Urinary bladder (tissue), 3 donors: ENCODE measurements at regions not wholly inside any gene's neighbourhood (a gene's known extent, or its start where the extent isn't known, plus 50 kb on each side); places are given as distances from the start of the nearest gene placed in this dataset.

Experiments used
- DNase-seq: peaks from one replicate; pipeline ENCODE4 v3.0.0-alpha.2; 2015; ENCODE audit errors: extremely low spot score
- H3K27ac ChIP-seq: one replicate; pipeline ENCODE4 v1.5.1; 2013; ENCODE audit warnings: low read depth, mild to moderate bottlenecking, moderate library complexity
- H3K36me3 ChIP-seq: one replicate; pipeline ENCODE4 v1.6.1; 2013; ENCODE audit warnings: mild to moderate bottlenecking, moderate library complexity; ENCODE audit not compliant: insufficient read depth
- H3K4me1 ChIP-seq: one replicate; pipeline ENCODE4 v1.6.1; 2013; ENCODE audit warnings: mild to moderate bottlenecking, moderate library complexity; ENCODE audit not compliant: insufficient read depth
- H3K4me3 ChIP-seq: one replicate; pipeline ENCODE4 v1.5.1; 2013; ENCODE audit warnings: low read depth, low read length
- WGBS: extraction: QIAGEN DNeasy Blood & Tissue Kit; methylation state at CpG from one replicate; pipeline ENCODE4 v1.1.7; 2013; 5-methylcytosine and 5-hydroxymethylcytosine counted together
- donor health status: healthy with polysubstance abuse.
- donor health status: healthy.

DNA sequence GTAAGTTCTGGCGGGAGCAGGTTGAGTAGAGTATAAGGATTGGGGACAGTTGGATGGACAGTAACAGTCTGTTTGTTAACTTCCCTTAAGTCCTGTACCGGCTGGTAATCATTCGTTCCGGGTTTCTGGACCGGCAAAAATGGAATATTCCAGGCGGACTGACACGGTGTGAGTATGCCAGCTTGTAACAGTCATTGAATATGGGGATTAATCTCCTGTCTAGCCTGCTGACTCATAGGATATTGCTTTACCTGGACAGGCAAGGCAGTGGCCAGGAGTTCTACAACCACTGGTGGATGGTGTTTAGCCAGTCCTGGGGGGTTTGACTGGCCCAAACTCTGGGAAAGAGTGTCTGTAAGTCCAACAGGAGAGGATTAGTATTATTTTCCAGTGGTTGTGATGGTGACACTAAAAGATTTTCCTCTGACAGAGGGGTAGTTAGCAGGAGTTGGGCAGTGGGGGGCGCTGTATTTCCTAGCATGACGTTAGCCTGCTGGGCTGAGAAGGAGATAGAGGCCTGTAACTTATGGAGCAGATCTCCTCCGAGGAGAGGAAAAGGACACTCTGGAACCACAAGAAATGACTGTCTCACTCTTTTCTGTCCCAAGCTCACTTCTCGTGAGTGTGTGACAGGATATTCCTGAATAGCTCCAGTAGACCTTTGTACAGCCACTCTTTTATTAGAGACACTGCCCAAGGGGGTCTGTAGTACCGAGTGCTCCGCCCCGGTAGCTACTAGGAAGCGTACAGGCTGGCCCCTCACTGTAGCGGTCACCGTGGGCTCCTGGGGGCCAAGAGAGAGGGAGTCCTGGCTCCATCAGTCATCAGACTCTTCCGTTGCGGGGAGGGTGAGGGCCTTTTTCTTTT is 152.2 kb downstream of the TRIM27 start:
- H3K27ac ChIP-seq: no peak overlapping the region
- no peak for DNase-seq
- H3K4me3 ChIP-seq: no peak overlapping the region
- 17% methylated on average over 19 of the region's 19 CpGs for WGBS
- no peaks in the 10 kb centered on the region for H3K36me3 ChIP-seq
- no peaks in the 10 kb centered on the region for H3K4me1 ChIP-seq

- Histone ChIP-seq H3K27ac (no peak overlapping the region), H3K36me3 (no peaks in the 10 kb centered on the region), H3K4me3 (no peak overlapping the region), H3K4me1 (no peaks in the 10 kb centered on the region)
- 9% methylated on average over 32 of the region's 32 CpGs for WGBS
- DNase-seq: no peak
Observed at GRCh38 chr6:28772480-28773381, 151.1 kb downstream of the TRIM27 start.

DNA sequence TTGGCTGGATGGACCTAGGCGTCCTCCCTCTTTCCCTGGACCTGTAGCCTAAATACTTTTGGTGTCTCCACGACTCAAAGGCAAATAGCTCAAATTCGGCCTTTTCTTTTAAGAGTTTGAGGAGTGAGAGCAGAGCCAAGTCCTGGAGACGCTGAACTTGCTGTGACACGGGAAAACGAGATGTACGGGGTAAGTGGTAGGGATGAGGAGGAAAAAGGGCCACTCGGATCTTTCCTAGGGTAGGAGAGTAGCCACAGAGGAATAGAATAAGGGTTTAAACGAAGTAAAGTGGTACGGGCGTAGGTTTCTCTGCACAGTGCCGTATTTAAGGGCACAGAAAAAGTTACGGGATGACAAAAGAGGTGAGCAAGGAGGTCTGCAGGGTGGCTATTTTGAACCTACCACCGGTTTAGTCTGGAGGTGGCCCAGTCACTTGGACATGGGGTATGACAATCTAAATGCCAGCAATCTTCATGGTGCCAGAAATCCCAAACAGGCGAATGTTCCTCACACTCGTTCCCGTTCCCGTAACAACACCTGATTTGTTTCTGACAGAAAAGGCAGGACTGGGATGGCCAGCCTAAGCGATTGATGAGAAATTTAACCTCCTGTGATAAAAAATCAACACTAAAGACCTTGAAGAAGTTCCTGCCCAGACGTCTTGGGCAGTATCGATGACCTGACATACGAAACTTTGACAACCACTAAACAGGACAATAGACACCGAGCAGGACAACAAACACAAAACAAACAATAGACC is 149.3 kb downstream of the TRIM27 start:
- Histone ChIP-seq H3K4me1 (no peaks in the 10 kb centered on the region), H3K36me3 (no peaks in the 10 kb centered on the region), H3K27ac (no peak overlapping the region), H3K4me3 (no peak overlapping the region)
- 11% methylated on average over 23 of the region's 23 CpGs for WGBS
- no peak for DNase-seq

GRCh38 chr6:28775052-28775376 is 148.8 kb downstream of the TRIM27 start:
- no peaks in the 10 kb centered on the region for H3K4me1 ChIP-seq
- 6% methylated on average over 12 of the region's 12 CpGs for WGBS
- no peak overlapping the region for H3K4me3 ChIP-seq
- no peak overlapping the region for H3K27ac ChIP-seq
- no peaks in the 10 kb centered on the region for H3K36me3 ChIP-seq
- DNase-seq: no peak

DNA sequence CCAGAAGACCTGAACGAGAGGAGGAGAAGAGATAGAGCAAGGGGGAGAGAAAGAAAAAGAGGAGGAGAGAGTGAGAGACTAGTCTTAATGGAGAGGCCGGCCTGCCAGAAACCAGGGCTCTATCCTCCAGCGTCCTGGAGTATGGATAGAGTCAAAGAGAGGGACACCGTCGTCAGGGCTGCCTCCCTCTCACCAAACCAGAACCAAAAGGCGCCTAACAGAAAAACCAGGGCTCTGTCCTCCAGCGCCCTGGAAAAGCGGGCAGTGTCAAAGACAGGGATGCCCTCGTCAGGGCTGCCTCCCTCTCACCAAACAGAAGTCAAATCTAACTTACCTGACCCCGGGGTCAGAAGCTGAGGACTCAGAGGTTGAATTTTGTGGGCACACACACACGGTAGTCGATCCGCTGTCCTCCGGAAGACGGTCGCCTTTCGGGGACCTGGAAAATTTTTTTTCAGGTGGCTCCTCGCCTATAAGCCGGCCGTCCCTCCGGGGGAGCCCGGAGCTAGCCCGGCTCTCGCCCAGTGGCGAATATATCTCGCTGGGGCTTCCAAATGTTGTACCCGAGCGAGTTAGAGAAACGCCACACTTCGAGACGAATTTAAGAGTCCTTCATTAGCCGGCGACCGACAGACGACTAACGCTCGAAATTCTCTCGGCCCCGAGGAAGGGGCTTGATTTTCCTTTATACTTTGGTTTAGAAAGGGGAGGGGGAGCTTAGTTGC is 148.2 kb downstream of the TRIM27 start:
- WGBS: 3% methylated on average over 39 of the region's 39 CpGs
- Histone ChIP-seq H3K4me3 (no peak overlapping the region), H3K27ac (no peak overlapping the region), H3K36me3 (no peaks in the 10 kb centered on the region), H3K4me1 (no peaks in the 10 kb centered on the region)
- no peak for DNase-seq

DNA sequence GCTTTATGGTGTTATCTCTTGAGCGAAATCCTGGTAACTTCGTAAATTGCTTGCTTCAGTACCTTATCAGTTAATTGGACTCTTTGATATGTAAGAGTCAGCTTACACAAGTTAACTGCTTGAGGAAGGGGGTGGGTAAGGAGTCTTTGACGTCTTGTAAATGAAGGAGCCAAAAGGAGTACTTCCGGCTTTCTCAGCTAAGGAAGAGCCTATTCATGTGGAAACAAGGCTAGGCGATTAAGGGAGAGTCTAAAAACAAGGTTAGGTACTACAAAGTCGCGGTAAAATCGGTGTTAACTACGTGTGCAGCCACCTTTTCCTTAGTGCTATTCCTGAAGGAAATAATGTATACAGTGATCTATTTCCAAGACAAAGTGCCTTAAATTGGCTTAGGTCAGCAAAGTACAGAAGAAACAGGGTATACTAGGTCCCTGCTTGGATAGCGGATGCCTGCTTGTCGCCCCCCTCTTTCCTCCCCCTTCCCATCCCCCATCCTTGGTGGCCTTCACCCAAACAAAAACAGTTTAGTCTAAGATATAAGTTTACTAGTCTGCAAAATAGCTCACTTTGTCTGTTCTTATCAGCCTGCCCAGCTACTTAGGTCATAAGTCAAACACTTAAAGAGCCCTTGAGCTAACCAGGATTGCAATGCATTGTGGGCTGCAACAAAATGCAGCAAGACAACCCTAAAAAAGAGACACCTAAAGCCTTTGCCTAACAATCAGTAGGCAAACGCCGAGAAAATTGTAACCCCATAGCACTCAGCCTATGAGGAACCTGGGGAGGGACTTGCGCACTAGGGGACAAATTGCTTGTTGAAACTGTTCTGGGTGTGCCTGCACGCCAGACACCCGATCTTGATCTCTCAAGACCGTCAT is 147.3 kb downstream of the TRIM27 start:
- H3K4me3 ChIP-seq: no peak overlapping the region
- no peak for DNase-seq
- H3K36me3 ChIP-seq: no peaks in the 10 kb centered on the region
- H3K27ac ChIP-seq: no peak overlapping the region
- 3% methylated on average over 17 of the region's 17 CpGs for WGBS
- no peaks in the 10 kb centered on the region for H3K4me1 ChIP-seq

DNA sequence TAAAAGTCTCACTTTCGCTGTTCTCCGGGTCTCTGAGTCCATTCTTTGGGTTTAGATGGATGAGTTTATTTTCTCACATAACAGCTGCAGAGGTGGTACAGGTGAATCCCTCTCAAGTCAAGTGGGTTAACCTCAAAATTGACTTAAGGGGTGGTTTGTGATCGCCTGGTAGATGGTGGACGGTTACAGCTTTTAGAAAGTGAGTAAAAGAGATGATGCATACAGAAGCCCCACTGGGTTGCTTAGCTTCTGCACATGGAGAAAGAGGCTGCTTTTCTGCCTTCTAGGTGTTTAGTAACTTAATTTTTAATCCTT is 146.7 kb downstream of the TRIM27 start:
- WGBS: 6% methylated on average over 4 of the region's 4 CpGs
- H3K4me1 ChIP-seq: no peaks in the 10 kb centered on the region

GRCh38 chr6:28782113-28782673 is 141.6 kb downstream of the TRIM27 start:
- Histone ChIP-seq H3K4me1 (no peaks in the 10 kb centered on the region), H3K27ac (no peak overlapping the region), H3K36me3 (no peaks in the 10 kb centered on the region), H3K4me3 (no peak overlapping the region)
- 28% methylated on average over 5 of the region's 5 CpGs for WGBS
- no peak for DNase-seq

More for the DNA sequence above, 146.7 kb downstream of the TRIM27 start:
- Histone ChIP-seq H3K27ac (no peak overlapping the region), H3K36me3 (no peaks in the 10 kb centered on the region), H3K4me3 (no peak overlapping the region)
- DNase-seq: no peak

DNA sequence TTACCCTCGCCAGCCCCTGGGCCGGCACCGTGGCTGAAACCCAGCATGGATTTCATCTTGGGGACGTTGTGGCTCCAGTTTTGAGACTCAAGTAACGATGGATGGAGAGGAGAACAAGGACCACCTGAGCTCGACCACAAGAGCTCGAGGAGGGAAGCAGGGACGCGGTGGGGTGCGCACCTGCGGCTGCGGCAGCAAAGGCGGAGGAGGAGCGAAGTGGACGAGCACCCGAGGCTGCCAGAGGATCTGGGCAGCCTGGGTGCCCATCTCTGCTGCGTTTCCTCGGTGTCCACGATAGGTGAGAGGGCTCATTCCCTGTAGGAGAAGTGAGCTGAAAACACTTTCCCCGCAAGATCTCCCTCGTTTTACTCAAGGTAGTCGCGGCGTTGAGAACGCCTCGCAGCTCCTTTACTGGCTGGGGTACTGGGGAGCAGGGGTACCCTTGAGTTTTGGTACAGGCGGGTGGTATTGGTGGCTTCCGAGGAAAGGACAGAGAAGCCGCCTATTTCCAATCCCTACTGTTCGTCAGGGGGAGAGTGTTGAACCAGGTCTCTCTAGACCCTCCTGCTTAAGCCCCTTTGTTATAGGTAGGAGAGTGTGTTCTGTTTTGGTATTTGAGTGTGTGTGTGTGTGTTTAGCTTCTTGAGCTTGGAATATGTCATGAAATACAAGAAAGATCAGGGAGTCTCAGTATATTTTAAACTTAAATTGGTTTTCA is 137.7 kb downstream of the TRIM27 start:
- no peak overlapping the region for H3K4me3 ChIP-seq
- H3K36me3 ChIP-seq: no peaks in the 10 kb centered on the region
- H3K27ac ChIP-seq: no peak overlapping the region
- 2% methylated on average over 30 of the region's 30 CpGs for WGBS
- no peaks in the 10 kb centered on the region for H3K4me1 ChIP-seq
- no peak for DNase-seq

DNA sequence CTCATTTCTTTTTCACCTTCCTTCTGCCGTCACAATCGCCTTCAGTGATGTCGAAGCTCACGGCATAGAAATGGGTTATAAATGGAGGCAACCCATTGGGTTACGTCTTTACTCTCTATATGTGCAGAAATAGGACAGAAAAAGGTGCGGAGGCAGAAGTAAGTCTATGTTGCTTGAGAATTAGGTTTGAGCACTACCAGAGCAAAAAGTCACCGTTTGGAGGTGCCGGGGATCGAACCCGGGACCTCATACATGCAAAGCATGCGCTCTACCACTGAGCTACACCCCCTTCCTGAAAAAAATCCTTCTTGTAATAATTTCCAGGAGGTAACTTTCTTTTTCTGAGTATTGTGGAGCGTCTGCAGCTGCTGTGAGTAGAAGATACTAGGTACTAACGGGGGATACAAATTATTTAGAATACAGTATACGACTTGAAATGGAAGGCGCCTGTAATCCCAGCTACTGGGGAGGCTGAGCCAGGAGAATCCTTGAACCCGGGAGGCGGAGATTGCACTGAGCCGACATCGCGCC is 134.2 kb downstream of the TRIM27 start:
- no peak overlapping the region for H3K4me3 ChIP-seq
- H3K27ac ChIP-seq: no peak overlapping the region
- no peaks in the 10 kb centered on the region for H3K36me3 ChIP-seq
- 5% methylated on average over 20 of the region's 20 CpGs for WGBS
- DNase-seq: peak; percentile 54
- H3K4me1 ChIP-seq: no peaks in the 10 kb centered on the region

- Histone ChIP-seq H3K4me1 (no peaks in the 10 kb centered on the region), H3K36me3 (no peaks in the 10 kb centered on the region), H3K27ac (no peak overlapping the region), H3K4me3 (no peak overlapping the region)
- no peak for DNase-seq
- 12% methylated on average over 6 of the region's 6 CpGs for WGBS
Observed at GRCh38 chr6:28791002-28791383, 132.8 kb downstream of the TRIM27 start.
